Subcutaneous abdominal adipose tissue (tissue), 5 donors: ENCODE measurements at regions not wholly inside any gene's neighbourhood (a gene's known extent, or its start where the extent isn't known, plus 50 kb on each side); places are given as distances from the start of the nearest gene placed in this dataset.
"Not testable (repeated sequence)": the region's sequence is repeated elsewhere in the genome, so short reads cannot be mapped to it uniquely, and the experiment has no call there.

Source experiments
- H3K27ac ChIP-seq: one replicate; pipeline ENCODE4 v1.7.0; 2013; ENCODE audit warnings: low read depth, mild to moderate bottlenecking, inconsistent platforms, low read length, moderate library complexity
- H3K27me3 ChIP-seq, 5 donors: one replicate each; pipeline ENCODE4 v1.7.0; 2013; ENCODE audit warnings: low read length in 5 of 5, inconsistent platforms in 1 of 5; ENCODE audit not compliant: control insufficient read depth in 5 of 5, insufficient read depth in 4 of 5
- H3K36me3 ChIP-seq, 5 donors: one replicate each; pipeline ENCODE4 v1.7.0; 2013; ENCODE audit warnings: low read length in 5 of 5; ENCODE audit not compliant: control insufficient read depth in 5 of 5, insufficient read depth in 5 of 5
- H3K4me1 ChIP-seq, 5 donors: one replicate each; pipeline ENCODE4 v1.7.0; 2013; ENCODE audit warnings: low read length in 5 of 5, mild to moderate bottlenecking in 3 of 5, moderate library complexity in 1 of 5; ENCODE audit not compliant: control insufficient read depth in 5 of 5, insufficient read depth in 5 of 5
- H3K4me3 ChIP-seq, 5 donors: one replicate each; pipeline ENCODE4 v1.7.0; 2013; ENCODE audit warnings: low read length in 5 of 5, low read depth in 1 of 5
- H3K9ac ChIP-seq, 5 donors: one replicate each; pipeline ENCODE4 v1.7.0; 2013; ENCODE audit warnings: low read length in 5 of 5, mild to moderate bottlenecking in 4 of 5, moderate library complexity in 3 of 5
- H3K9me3 ChIP-seq, 5 donors: one replicate each; pipeline ENCODE4 v1.7.0; 2013; ENCODE audit warnings: low read length in 5 of 5; ENCODE audit not compliant: control insufficient read depth in 5 of 5
- donor health status: healthy.
- donor health status: healthy.
- donor health status: healthy.
- donor health status: healthy.
- donor health status: healthy.

DNA sequence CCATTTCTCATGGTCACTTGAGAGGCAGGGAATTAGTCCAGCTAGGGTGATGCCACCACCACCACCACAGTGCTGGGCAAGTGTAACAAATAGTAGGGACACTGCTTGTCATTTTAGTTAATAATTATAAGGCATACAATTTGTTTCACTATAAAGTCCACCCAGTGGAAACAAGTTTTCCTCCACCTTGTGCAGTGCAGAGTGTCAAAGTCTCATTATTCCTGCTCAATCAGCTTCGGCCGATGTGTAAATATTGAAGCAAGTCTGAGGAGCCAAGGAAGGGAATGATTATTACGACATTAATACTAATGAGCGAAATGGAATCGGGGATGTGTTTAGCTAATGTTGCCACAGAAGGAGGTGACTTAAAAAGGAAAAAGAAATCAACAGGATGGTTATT is 340.4 kb downstream of the NKX6-1 start:
- peaks cover 0 to 4% (median 0%) of the 10 kb centered on the region in 5 donors for H3K4me1 ChIP-seq
- H3K27me3 ChIP-seq = peaks cover 0 to 4% (median 0%) of the 10 kb centered on the region in 5 donors
- H3K9ac ChIP-seq = no peak overlapping the region
- no peaks in the 10 kb centered on the region for H3K9me3 ChIP-seq
- H3K4me3 ChIP-seq = no peak overlapping the region
- H3K27ac ChIP-seq = no peak overlapping the region
- no peaks in the 10 kb centered on the region for H3K36me3 ChIP-seq

- Histone ChIP-seq H3K27me3 (peaks cover 0 to 2% (median 0%) of the 10 kb centered on the region in 5 donors), H3K27ac (no peak overlapping the region), H3K4me1 (peaks cover 0 to 1% (median 0%) of the 10 kb centered on the region in 5 donors), H3K36me3 (no peaks in the 10 kb centered on the region), H3K9ac (no peak overlapping the region), H3K9me3 (no peaks in the 10 kb centered on the region), H3K4me3 (no peak overlapping the region)
These were observed 347.5 kb downstream of the NKX6-1 start for GRCh38 chr4:84151574-84151973.

- peaks cover 0 to 13% (median 3%) of the 10 kb centered on the region in 5 donors for H3K4me1 ChIP-seq
- peaks cover 0 to 2% (median 0%) of the 10 kb centered on the region in 5 donors for H3K27me3 ChIP-seq
- no peak overlapping the region for H3K9ac ChIP-seq
- no peaks in the 10 kb centered on the region for H3K9me3 ChIP-seq
- H3K27ac ChIP-seq = no peak overlapping the region
- H3K4me3 ChIP-seq = no peak overlapping the region
- H3K36me3 ChIP-seq = no peaks in the 10 kb centered on the region
These were observed 348.9 kb downstream of the NKX6-1 start for GRCh38 chr4:84150177-84150576.

- H3K4me3 ChIP-seq = no peak overlapping the region
- no peak overlapping the region for H3K27ac ChIP-seq
These were observed 351.3 kb downstream of the NKX6-1 start for GRCh38 chr4:84147831-84148230.

GRCh38 chr4:84146300-84146959 is 352.7 kb downstream of the NKX6-1 start:
- H3K9me3 ChIP-seq = peaks cover 0 to 4% (median 0%) of the 10 kb centered on the region in 5 donors
- peaks cover 0 to 18% (median 3%) of the 10 kb centered on the region in 5 donors for H3K4me1 ChIP-seq
- no peaks in the 10 kb centered on the region for H3K36me3 ChIP-seq
- H3K27ac ChIP-seq = no peak overlapping the region
- no peaks in the 10 kb centered on the region for H3K27me3 ChIP-seq
- no peak overlapping the region for H3K4me3 ChIP-seq
- no peak overlapping the region for H3K9ac ChIP-seq

More at GRCh38 chr4:84147831-84148230, 351.3 kb downstream of the NKX6-1 start:
- no peak overlapping the region for H3K9ac ChIP-seq
- peaks cover 0 to 18% (median 3%) of the 10 kb centered on the region in 5 donors for H3K4me1 ChIP-seq
- H3K36me3 ChIP-seq = no peaks in the 10 kb centered on the region
- peaks cover 0 to 2% (median 0%) of the 10 kb centered on the region in 5 donors for H3K27me3 ChIP-seq
- H3K9me3 ChIP-seq = no peaks in the 10 kb centered on the region

DNA sequence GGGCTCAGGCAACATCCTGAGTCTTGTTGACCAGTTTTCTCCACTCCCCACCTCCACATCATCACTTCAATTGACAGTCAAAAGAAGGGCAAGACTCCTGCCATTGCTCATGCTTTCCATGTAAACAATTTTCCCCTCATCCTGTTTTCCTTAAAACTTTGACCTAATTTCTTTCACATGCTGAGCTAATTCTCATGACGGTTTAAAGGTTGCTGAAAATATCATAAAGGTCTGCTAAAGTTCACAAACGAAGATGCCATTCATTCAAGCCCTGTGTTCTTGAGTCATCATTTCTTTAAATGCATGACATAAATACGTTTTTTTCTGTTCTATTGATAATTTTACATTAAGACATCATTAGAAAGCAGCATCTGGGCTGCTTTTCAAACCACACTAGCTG is 353.9 kb downstream of the NKX6-1 start:
- peaks cover 0 to 18% (median 3%) of the 10 kb centered on the region in 5 donors for H3K4me1 ChIP-seq
- H3K9me3 ChIP-seq = peaks cover 0 to 4% (median 0%) of the 10 kb centered on the region in 5 donors
- H3K9ac ChIP-seq = no peak overlapping the region
- H3K27me3 ChIP-seq = no peaks in the 10 kb centered on the region
- H3K36me3 ChIP-seq = no peaks in the 10 kb centered on the region
- no peak overlapping the region for H3K4me3 ChIP-seq
- no peak overlapping the region for H3K27ac ChIP-seq

DNA sequence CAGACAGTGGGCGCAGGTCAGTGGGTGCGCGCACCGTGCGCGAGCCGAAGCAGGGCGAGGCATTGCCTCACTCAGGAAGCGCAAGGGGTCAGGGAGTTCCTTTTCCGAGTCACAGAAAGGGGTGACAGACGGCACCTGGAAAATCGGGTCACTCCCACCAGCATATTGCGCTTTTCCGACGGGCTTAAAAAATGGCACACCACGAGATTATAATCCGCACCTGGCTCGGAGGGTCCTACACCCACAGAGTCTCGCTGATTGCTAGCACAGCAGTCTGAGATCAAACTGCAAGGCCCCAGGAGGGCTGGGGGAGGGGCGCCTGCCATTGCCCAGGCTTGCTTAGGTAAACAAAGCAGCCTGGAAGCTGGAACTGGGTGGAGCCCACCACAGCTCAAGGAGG is 372.2 kb downstream of the NKX6-1 start:
- H3K4me1 ChIP-seq, H3K27ac ChIP-seq, H3K4me3 ChIP-seq, H3K9ac ChIP-seq, H3K27me3 ChIP-seq, H3K36me3 ChIP-seq, H3K9me3 ChIP-seq: not testable (repeated sequence)

DNA sequence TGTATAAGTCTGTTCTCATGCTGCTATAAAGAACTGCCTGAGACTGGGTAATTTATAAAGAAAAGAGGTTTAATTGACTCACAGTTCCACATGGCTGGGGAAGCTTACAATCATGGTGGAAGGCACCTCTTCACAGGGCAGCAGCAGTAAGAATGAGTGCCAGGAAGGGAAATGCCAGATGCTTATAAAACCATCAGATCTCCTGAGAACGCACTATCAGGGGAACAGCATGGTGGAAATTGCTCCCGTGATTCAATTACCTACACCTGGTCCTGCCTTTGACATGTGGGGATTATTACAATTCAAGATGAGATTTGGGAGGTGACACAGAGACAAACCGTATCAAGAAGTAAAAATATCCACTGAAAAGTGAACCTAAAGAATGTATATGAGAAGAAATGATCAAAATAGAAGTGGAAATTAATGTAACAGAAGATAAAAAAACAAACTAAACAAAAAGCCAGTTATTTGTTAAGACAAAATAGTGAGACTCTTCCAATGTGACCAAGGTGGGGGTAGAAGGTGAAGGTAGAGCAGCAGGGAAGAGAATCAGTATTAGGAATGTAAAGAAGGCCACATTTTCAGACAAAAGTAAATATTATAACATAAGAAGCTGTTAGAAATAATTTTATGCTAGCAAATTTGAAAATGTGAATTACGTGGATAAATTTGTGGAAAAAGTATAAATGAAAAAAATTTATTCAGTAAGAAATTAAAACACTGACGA is 372.9 kb downstream of the NKX6-1 start:
- H3K36me3 ChIP-seq = no peaks in the 10 kb centered on the region

GRCh38 chr4:84110040-84110439 is 389.1 kb downstream of the NKX6-1 start:
- Histone ChIP-seq H3K36me3 (no peaks in the 10 kb centered on the region), H3K4me1 (no peaks in the 10 kb centered on the region), H3K4me3 (no peak overlapping the region), H3K9ac (no peak overlapping the region), H3K27me3 (no peaks in the 10 kb centered on the region), H3K27ac (no peak overlapping the region), H3K9me3 (peaks cover 0 to 9% (median 5%) of the 10 kb centered on the region in 5 donors)

More for the DNA sequence above, 372.9 kb downstream of the NKX6-1 start:
- Histone ChIP-seq H3K27ac (no peak overlapping the region), H3K4me3 (no peak overlapping the region), H3K9me3 (no peaks in the 10 kb centered on the region), H3K4me1 (no peaks in the 10 kb centered on the region), H3K9ac (no peak overlapping the region), H3K27me3 (no peaks in the 10 kb centered on the region)
